ENCODE measurements at regions not wholly inside any gene's neighbourhood (a gene's known extent, or its start where the extent isn't known, plus 50 kb on each side); places are given as distances from the start of the nearest gene placed in this dataset.

DNA sequence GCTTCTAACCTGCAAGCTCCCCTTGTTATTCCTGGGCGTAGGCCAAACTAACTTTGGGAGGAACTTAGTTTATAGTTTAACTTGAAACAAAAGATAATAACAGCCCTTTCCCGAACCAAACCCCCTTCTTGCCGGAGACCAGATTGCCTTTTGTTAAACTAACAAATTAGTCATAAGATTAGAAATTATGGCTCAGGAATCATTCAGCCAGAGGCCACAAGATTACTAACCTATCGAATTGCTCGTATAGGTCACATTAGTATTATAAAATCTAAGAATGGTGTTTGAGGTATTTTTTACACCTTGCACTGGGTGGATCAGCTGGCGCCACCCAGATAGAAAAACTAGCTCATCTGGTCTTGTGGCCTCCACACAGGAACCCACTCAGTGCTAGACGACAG lies 65.3 kb upstream of the RAP2B start:
- Histone ChIP-seq H2AFZ (no peak overlapping the region), H3K9me2 (ENCODE audit: insufficient read depth) (no peaks in the 10 kb centered on the region), H3F3A (replicated peaks; ENCODE audit: low read depth) (no peaks in the 10 kb centered on the region), H3K4me1 (ENCODE audit: insufficient read depth) (peaks cover 52% of the 10 kb centered on the region), H3K4me2 (peak overlapping the region; percentile 25; the same call in 1 of the 2 replicates), H3K79me2 (replicated peaks; ENCODE audit: insufficient read depth) (no peaks in the 10 kb centered on the region), H3K36me3 (ENCODE audit: insufficient read depth) (no peaks in the 10 kb centered on the region), H3K4me3 (no peak overlapping the region), H3K27me3 (ENCODE audit: insufficient read depth) (peaks cover 7% of the 10 kb centered on the region; the same call in 1 of the 2 replicates), H4K20me1 (replicated peaks; ENCODE audit: insufficient read depth) (no peaks in the 10 kb centered on the region), H3K27ac (ENCODE audit: low read depth) (no peak overlapping the region)
- peaks cover 13% of the 10 kb centered on the region for H3K9me3 Mint-ChIP-seq
- no peak for ATAC-seq
- TF ChIP-seq, protein P1, sequence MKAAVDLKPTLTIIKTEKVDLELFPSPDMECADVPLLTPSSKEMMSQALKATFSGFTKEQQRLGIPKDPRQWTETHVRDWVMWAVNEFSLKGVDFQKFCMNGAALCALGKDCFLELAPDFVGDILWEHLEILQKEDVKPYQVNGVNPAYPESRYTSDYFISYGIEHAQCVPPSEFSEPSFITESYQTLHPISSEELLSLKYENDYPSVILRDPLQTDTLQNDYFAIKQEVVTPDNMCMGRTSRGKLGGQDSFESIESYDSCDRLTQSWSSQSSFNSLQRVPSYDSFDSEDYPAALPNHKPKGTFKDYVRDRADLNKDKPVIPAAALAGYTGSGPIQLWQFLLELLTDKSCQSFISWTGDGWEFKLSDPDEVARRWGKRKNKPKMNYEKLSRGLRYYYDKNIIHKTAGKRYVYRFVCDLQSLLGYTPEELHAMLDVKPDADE (IDR thresholded peaks at IDR 0.05): no peak
- TF ChIP-seq ZNF331 (CRISPR knock-in tag; IDR thresholded peaks at IDR 0.05; ENCODE audit: low read depth) (no peak), NANOG (IDR thresholded peaks at IDR 0.05; ENCODE audit: borderline replicate concordance) (no peak), STAT1 (IDR thresholded peaks at IDR 0.05; ENCODE audit: unreplicated experiment) (no peak), EZH2 (IDR thresholded peaks at IDR 0.05; ENCODE audit: low read depth, unreplicated experiment) (no peak), POLR2AphosphoS5 (IDR thresholded peaks at IDR 0.05; ENCODE audit: low read depth) (no peak), EZH2phosphoT487 (IDR thresholded peaks at IDR 0.05; ENCODE audit: unreplicated experiment) (no peak)
- DNase-seq (ENCODE audit: low spot score): no peak
- H3K27me3 Mint-ChIP-seq (ENCODE audit: insufficient read depth, low read depth, poor library complexity): peaks cover 6% of the 10 kb centered on the region
- H3K4me1 Mint-ChIP-seq: peaks cover 31% of the 10 kb centered on the region
- H3K36me3 Mint-ChIP-seq (ENCODE audit: low read depth): peaks cover 7% of the 10 kb centered on the region; the same call in 2 of the 3 replicates
- H3K27ac Mint-ChIP-seq: no peak overlapping the region
- no peak overlapping the region for H3K4me3 Mint-ChIP-seq

DNA sequence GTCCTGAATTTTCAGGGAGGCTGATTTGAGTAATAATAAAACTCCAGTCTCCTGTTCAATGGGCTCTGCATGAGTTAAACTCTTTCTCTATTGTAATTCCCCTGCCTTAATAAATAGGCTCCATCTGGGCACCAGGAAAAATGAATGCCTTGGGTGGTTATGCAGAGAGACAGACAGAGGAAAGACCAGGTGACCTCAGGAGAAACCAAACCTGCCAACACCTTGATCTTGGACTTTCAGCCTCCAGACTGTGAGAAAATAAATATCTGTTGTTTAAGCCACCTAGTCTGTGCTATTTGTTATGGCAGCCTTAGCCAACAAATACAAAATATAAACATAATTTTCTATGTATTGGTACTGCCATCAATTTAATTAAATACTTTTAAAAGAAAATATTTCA lies 64.8 kb upstream of the RAP2B start:
- H3K4me3 Mint-ChIP-seq: no peak overlapping the region
- Histone ChIP-seq H4K20me1 (replicated peaks; ENCODE audit: insufficient read depth) (no peaks in the 10 kb centered on the region), H2AFZ (no peak overlapping the region), H3K4me2 (peak overlapping the region; percentile 25; the same call in 1 of the 2 replicates), H3K4me3 (no peak overlapping the region), H3K27me3 (ENCODE audit: insufficient read depth) (peaks cover 7% of the 10 kb centered on the region; the same call in 1 of the 2 replicates), H3K27ac (ENCODE audit: low read depth) (0 out of 2 replicates have a peak overlapping the region, but pooled peaks have one; percentile 23), H3F3A (replicated peaks; ENCODE audit: low read depth) (no peaks in the 10 kb centered on the region), H3K9me2 (ENCODE audit: insufficient read depth) (no peaks in the 10 kb centered on the region), H3K79me2 (replicated peaks; ENCODE audit: insufficient read depth) (no peaks in the 10 kb centered on the region), H3K4me1 (ENCODE audit: insufficient read depth) (peaks cover 47% of the 10 kb centered on the region), H3K36me3 (ENCODE audit: insufficient read depth) (no peaks in the 10 kb centered on the region)
- H3K9me3 Mint-ChIP-seq: peaks cover 13% of the 10 kb centered on the region
- H3K4me1 Mint-ChIP-seq: peaks cover 27% of the 10 kb centered on the region
- DNase-seq (ENCODE audit: low spot score): no peak
- ATAC-seq: no peak
- H3K27ac Mint-ChIP-seq: no peak overlapping the region
- H3K27me3 Mint-ChIP-seq (ENCODE audit: insufficient read depth, low read depth, poor library complexity): peaks cover 6% of the 10 kb centered on the region
- TF ChIP-seq, protein P2, sequence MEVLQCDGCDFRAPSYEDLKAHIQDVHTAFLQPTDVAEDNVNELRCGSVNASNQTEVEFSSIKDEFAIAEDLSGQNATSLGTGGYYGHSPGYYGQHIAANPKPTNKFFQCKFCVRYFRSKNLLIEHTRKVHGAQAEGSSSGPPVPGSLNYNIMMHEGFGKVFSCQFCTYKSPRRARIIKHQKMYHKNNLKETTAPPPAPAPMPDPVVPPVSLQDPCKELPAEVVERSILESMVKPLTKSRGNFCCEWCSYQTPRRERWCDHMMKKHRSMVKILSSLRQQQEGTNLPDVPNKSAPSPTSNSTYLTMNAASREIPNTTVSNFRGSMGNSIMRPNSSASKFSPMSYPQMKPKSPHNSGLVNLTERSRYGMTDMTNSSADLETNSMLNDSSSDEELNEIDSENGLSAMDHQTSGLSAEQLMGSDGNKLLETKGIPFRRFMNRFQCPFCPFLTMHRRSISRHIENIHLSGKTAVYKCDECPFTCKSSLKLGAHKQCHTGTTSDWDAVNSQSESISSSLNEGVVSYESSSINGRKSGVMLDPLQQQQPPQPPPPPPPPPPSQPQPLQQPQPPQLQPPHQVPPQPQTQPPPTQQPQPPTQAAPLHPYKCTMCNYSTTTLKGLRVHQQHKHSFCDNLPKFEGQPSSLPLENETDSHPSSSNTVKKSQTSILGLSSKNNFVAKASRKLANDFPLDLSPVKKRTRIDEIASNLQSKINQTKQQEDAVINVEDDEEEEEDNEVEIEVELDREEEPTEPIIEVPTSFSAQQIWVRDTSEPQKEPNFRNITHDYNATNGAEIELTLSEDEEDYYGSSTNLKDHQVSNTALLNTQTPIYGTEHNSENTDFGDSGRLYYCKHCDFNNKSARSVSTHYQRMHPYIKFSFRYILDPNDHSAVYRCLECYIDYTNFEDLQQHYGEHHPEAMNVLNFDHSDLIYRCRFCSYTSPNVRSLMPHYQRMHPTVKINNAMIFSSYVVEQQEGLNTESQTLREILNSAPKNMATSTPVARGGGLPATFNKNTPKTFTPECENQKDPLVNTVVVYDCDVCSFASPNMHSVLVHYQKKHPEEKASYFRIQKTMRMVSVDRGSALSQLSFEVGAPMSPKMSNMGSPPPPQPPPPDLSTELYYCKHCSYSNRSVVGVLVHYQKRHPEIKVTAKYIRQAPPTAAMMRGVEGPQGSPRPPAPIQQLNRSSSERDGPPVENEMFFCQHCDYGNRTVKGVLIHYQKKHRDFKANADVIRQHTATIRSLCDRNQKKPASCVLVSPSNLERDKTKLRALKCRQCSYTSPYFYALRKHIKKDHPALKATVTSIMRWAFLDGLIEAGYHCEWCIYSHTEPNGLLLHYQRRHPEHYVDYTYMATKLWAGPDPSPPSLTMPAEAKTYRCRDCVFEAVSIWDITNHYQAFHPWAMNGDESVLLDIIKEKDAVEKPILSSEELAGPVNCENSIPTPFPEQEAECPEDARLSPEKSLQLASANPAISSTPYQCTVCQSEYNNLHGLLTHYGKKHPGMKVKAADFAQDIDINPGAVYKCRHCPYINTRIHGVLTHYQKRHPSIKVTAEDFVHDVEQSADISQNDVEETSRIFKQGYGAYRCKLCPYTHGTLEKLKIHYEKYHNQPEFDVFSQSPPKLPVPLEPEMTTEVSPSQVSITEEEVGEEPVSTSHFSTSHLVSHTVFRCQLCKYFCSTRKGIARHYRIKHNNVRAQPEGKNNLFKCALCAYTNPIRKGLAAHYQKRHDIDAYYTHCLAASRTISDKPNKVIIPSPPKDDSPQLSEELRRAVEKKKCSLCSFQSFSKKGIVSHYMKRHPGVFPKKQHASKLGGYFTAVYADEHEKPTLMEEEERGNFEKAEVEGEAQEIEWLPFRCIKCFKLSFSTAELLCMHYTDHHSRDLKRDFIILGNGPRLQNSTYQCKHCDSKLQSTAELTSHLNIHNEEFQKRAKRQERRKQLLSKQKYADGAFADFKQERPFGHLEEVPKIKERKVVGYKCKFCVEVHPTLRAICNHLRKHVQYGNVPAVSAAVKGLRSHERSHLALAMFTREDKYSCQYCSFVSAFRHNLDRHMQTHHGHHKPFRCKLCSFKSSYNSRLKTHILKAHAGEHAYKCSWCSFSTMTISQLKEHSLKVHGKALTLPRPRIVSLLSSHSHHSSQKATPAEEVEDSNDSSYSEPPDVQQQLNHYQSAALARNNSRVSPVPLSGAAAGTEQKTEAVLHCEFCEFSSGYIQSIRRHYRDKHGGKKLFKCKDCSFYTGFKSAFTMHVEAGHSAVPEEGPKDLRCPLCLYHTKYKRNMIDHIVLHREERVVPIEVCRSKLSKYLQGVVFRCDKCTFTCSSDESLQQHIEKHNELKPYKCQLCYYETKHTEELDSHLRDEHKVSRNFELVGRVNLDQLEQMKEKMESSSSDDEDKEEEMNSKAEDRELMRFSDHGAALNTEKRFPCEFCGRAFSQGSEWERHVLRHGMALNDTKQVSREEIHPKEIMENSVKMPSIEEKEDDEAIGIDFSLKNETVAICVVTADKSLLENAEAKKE (CRISPR knock-in tag; IDR thresholded peaks at IDR 0.05): no peak
- peak; percentile 42; the same call in 1 of the 2 replicates for TF ChIP-seq NANOG (IDR thresholded peaks at IDR 0.05; ENCODE audit: borderline replicate concordance)
- H3K36me3 Mint-ChIP-seq (ENCODE audit: low read depth): peaks cover 7% of the 10 kb centered on the region; the same call in 2 of the 3 replicates

Data from GM23338 (cell line).